ENCODE measurements at regions not wholly inside any gene's neighbourhood (a gene's known extent, or its start where the extent isn't known, plus 50 kb on each side); places are given as distances from the start of the nearest gene placed in this dataset.

GRCh38 chr9:29616844-29617243 lies 2043.6 kb upstream of the C9orf72 start:
- TF ChIP-seq CTCF (IDR thresholded peaks at IDR 0.05), result no peak
- TF ChIP-seq POLR2A (IDR thresholded peaks at IDR 0.05), result no peak

All from testis (tissue), 2 donors.